Mesenteric fat pad (tissue), 1 donor: ENCODE measurements at regions not wholly inside any gene's neighbourhood (a gene's known extent, or its start where the extent isn't known, plus 50 kb on each side); places are given as distances from the start of the nearest gene placed in this dataset.
"Not testable (repeated sequence)": the region's sequence is repeated elsewhere in the genome, so short reads cannot be mapped to it uniquely, and the experiment has no call there.

ENCODE experiments used
- DNase-seq: peaks from one replicate; pipeline ENCODE4 v3.0.0-alpha.2; 2020; ENCODE audit warnings: low spot score
- donor health status: DM: yes; HTN: yes; CAD: no.

GRCh38 chr1:234961456-234962339 is 166.9 kb downstream of the TOMM20 start:
- DNase-seq: no peak

- DNase-seq: no peak
Observed at GRCh38 chr1:234960722-234961455, 167.7 kb downstream of the TOMM20 start.

GRCh38 chr1:234958706-234959657 is 169.7 kb downstream of the TOMM20 start:
- no peak for DNase-seq

- peak; percentile 82 for DNase-seq
Observed at GRCh38 chr1:234958066-234958705, 170.5 kb downstream of the TOMM20 start.

GRCh38 chr1:234957330-234958065 is 171.1 kb downstream of the TOMM20 start:
- peak; percentile 82 for DNase-seq

- DNase-seq: peak; percentile 47
Observed at GRCh38 chr1:234956821-234957329, 171.8 kb downstream of the TOMM20 start.

GRCh38 chr1:234955107-234955731 is 173.4 kb downstream of the TOMM20 start:
- DNase-seq: peak; percentile 86

GRCh38 chr1:234954613-234955012 is 174.0 kb downstream of the TOMM20 start:
- no peak for DNase-seq

- peak; percentile 55 for DNase-seq
Observed at GRCh38 chr1:234953655-234954405, 174.8 kb downstream of the TOMM20 start.

- no peak for DNase-seq
Observed at GRCh38 chr1:234950598-234950997, 178.0 kb downstream of the TOMM20 start.

GRCh38 chr1:234949528-234949927 is 179.1 kb downstream of the TOMM20 start:
- DNase-seq: not testable (repeated sequence)

GRCh38 chr1:234944439-234945344 is 183.9 kb downstream of the TOMM20 start:
- no peak for DNase-seq

- peak; percentile 37 for DNase-seq
Observed at GRCh38 chr1:234943836-234944402, 184.7 kb downstream of the TOMM20 start.

- no peak for DNase-seq
Observed at GRCh38 chr1:234942879-234943506, 185.6 kb downstream of the TOMM20 start.

- no peak for DNase-seq
Observed at GRCh38 chr1:234942012-234942332, 186.7 kb downstream of the TOMM20 start.

GRCh38 chr1:234941321-234942011 is 187.2 kb downstream of the TOMM20 start:
- DNase-seq: no peak
